ENCODE measurements at regions not wholly inside any gene's neighbourhood (a gene's known extent, or its start where the extent isn't known, plus 50 kb on each side); places are given as distances from the start of the nearest gene placed in this dataset.

- DNase-seq: no peak
These were observed 55.7 kb upstream of the OR5AN1 start for GRCh38 chr11:59302991-59303390.

GRCh38 chr11:59295435-59295834 lies 63.3 kb upstream of the OR5AN1 start:
- no peak for DNase-seq

GRCh38 chr11:59292611-59293010 lies 66.1 kb upstream of the OR5AN1 start:
- DNase-seq: no peak

GRCh38 chr11:59291228-59291627 lies 67.5 kb upstream of the OR5AN1 start:
- no peak for DNase-seq

- DNase-seq: no peak
These were observed 69.1 kb upstream of the OR5AN1 start for GRCh38 chr11:59289356-59290181.

GRCh38 chr11:59285716-59286260 lies 72.9 kb upstream of the OR5AN1 start:
- DNase-seq: no peak

GRCh38 chr11:59284773-59285129 lies 72.0 kb upstream of the MPEG1 start:
- no peak for DNase-seq

- DNase-seq: peak; percentile 63
These were observed 71.4 kb upstream of the MPEG1 start for GRCh38 chr11:59283825-59284772.

GRCh38 chr11:59283311-59283710 lies 70.6 kb upstream of the MPEG1 start:
- DNase-seq: no peak

GRCh38 chr11:59281177-59281576 lies 68.5 kb upstream of the MPEG1 start:
- DNase-seq: no peak

- DNase-seq: peak; percentile 32
These were observed 60.7 kb upstream of the MPEG1 start for GRCh38 chr11:59273373-59273841.

GRCh38 chr11:59272771-59273372 lies 60.1 kb upstream of the MPEG1 start:
- DNase-seq: no peak

GRCh38 chr11:59271811-59272327 lies 59.1 kb upstream of the MPEG1 start:
- DNase-seq: no peak

- DNase-seq: no peak
These were observed 58.6 kb upstream of the MPEG1 start for GRCh38 chr11:59271247-59271755.

GRCh38 chr11:59267736-59268475 lies 55.2 kb upstream of the MPEG1 start:
- DNase-seq: no peak

GRCh38 chr11:59267196-59267595 lies 54.5 kb upstream of the MPEG1 start:
- DNase-seq: no peak

GRCh38 chr11:59266491-59266890 lies 53.8 kb upstream of the MPEG1 start:
- no peak for DNase-seq

- DNase-seq: no peak
These were observed 53.0 kb upstream of the MPEG1 start for GRCh38 chr11:59265735-59266134.

- DNase-seq: no peak
These were observed 52.0 kb upstream of the MPEG1 start for GRCh38 chr11:59264736-59265135.

GRCh38 chr11:59263225-59263894 lies 50.6 kb upstream of the MPEG1 start:
- DNase-seq: peak; percentile 29

Measured in CD4-positive, alpha-beta T cell treated with Interleukin-21 for 1 hour (primary cell).